ENCODE measurements at regions not wholly inside any gene's neighbourhood (a gene's known extent, or its start where the extent isn't known, plus 50 kb on each side); places are given as distances from the start of the nearest gene placed in this dataset.

DNA sequence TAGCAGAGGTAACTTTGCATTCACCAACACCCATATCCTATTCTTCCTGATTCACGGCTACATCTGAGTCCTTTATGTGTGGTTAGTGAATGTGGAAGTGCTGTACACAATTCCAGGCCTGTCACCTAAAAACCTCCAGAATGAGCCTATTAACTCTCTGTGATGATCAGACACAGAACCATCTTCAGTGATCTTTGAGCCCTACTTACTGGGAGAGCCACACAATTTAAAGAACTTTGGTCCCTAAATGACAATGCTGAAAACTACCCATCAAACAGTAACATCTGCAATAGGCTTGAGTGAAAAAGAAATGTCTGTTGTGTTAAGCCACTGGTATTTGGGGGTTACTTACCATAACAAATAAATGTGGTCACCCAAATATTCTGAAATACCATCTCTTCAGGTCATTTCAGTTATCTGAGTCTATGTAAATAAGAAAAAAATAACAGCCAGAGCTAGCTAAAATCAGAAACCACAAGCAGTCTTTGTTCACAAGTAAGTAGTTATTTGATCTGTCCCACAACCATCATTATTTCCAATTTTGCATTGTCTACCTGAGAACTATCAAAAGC lies 145.7 kb downstream of the HGF start:
- TF ChIP-seq, protein P1, sequence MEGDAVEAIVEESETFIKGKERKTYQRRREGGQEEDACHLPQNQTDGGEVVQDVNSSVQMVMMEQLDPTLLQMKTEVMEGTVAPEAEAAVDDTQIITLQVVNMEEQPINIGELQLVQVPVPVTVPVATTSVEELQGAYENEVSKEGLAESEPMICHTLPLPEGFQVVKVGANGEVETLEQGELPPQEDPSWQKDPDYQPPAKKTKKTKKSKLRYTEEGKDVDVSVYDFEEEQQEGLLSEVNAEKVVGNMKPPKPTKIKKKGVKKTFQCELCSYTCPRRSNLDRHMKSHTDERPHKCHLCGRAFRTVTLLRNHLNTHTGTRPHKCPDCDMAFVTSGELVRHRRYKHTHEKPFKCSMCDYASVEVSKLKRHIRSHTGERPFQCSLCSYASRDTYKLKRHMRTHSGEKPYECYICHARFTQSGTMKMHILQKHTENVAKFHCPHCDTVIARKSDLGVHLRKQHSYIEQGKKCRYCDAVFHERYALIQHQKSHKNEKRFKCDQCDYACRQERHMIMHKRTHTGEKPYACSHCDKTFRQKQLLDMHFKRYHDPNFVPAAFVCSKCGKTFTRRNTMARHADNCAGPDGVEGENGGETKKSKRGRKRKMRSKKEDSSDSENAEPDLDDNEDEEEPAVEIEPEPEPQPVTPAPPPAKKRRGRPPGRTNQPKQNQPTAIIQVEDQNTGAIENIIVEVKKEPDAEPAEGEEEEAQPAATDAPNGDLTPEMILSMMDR (IDR thresholded peaks at IDR 0.05): no peak
- TF ChIP-seq POLR2AphosphoS5 (IDR thresholded peaks at IDR 0.05): no peak
- no peak for TF ChIP-seq POLR2A (IDR thresholded peaks at IDR 0.05)

All from sigmoid colon (tissue), 4 donors.